Parathyroid adenoma (tissue), 2 donors: ENCODE measurements at regions not wholly inside any gene's neighbourhood (a gene's known extent, or its start where the extent isn't known, plus 50 kb on each side); places are given as distances from the start of the nearest gene placed in this dataset.

Experiments
- H2AFZ ChIP-seq: fragments of 300-600 bp; sonication (generic); one replicate; pipeline ENCODE4 v1.7.0; 2017; ENCODE audit warnings: antibody characterized with exemption, mild to moderate bottlenecking
- H3K27ac ChIP-seq: fragments of 300-600 bp; sonication (generic); one replicate; pipeline ENCODE4 v1.7.0; 2017
- H3K27me3 ChIP-seq: fragments of 300-600 bp; sonication (generic); one replicate; pipeline ENCODE4 v1.7.0; 2017; ENCODE audit warnings: low read length; ENCODE audit not compliant: control insufficient read depth, insufficient read depth
- H3K36me3 ChIP-seq: fragments of 300-600 bp; sonication (generic); one replicate; pipeline ENCODE4 v1.7.0; 2017; ENCODE audit warnings: low read length; ENCODE audit not compliant: control insufficient read depth, insufficient read depth
- H3K4me1 ChIP-seq: fragments of 300-600 bp; sonication (generic); one replicate; pipeline ENCODE4 v1.7.0; 2017; ENCODE audit warnings: control low read depth
- H3K4me2 ChIP-seq: fragments of 300-600 bp; sonication (generic); one replicate; pipeline ENCODE4 v1.7.0; 2017; ENCODE audit warnings: low read length
- H3K4me3 ChIP-seq: fragments of 300-600 bp; sonication (generic); one replicate; pipeline ENCODE4 v1.7.0; 2017; ENCODE audit warnings: low read depth, low read length
- H3K79me2 ChIP-seq: fragments of 300-600 bp; sonication (generic); one replicate; pipeline ENCODE4 v1.7.0; 2017; ENCODE audit warnings: control low read depth
- H3K9ac ChIP-seq: fragments of 300-600 bp; sonication (generic); one replicate; pipeline ENCODE4 v1.7.0; 2017; ENCODE audit warnings: mild to moderate bottlenecking
- H3K9me3 ChIP-seq: fragments of 300-600 bp; sonication (generic); one replicate; pipeline ENCODE4 v1.7.0; 2017; ENCODE audit warnings: low read length; ENCODE audit not compliant: control insufficient read depth
- CTCF ChIP-seq: fragments of 300-600 bp; sonication (generic); IDR thresholded peaks from one replicate; pipeline ENCODE4 v1.7.0; 2017; ENCODE audit warnings: antibody characterized with exemption, mild to moderate bottlenecking
- donor health status: primary hyperparathyroidism.

GRCh38 chr18:39389800-39390379, 1824.3 kb upstream of the CELF4 start:
- Histone ChIP-seq H3K9me3 (no peaks in the 10 kb centered on the region), H3K27ac (no peak overlapping the region), H3K4me2 (no peak overlapping the region), H2AFZ (no peak overlapping the region), H3K9ac (no peak overlapping the region), H3K4me1 (no peaks in the 10 kb centered on the region), H3K36me3 (no peaks in the 10 kb centered on the region), H3K4me3 (no peak overlapping the region), H3K27me3 (no peaks in the 10 kb centered on the region), H3K79me2 (no peaks in the 10 kb centered on the region)
- no peak for TF ChIP-seq CTCF

GRCh38 chr18:39380866-39381265, 1815.3 kb upstream of the CELF4 start:
- TF ChIP-seq CTCF = no peak
- no peaks in the 10 kb centered on the region for H3K36me3 ChIP-seq
- no peak overlapping the region for H3K27ac ChIP-seq
- H3K79me2 ChIP-seq = no peaks in the 10 kb centered on the region
- H3K9ac ChIP-seq = no peak overlapping the region
- no peak overlapping the region for H2AFZ ChIP-seq
- no peaks in the 10 kb centered on the region for H3K9me3 ChIP-seq
- no peaks in the 10 kb centered on the region for H3K27me3 ChIP-seq
- no peak overlapping the region for H3K4me3 ChIP-seq
- H3K4me2 ChIP-seq = no peak overlapping the region
- no peaks in the 10 kb centered on the region for H3K4me1 ChIP-seq

- Histone ChIP-seq H3K9me3 (no peaks in the 10 kb centered on the region), H3K79me2 (no peaks in the 10 kb centered on the region), H3K36me3 (no peaks in the 10 kb centered on the region), H3K4me1 (no peaks in the 10 kb centered on the region), H3K27me3 (no peaks in the 10 kb centered on the region), H2AFZ (no peak overlapping the region), H3K27ac (no peak overlapping the region), H3K9ac (no peak overlapping the region), H3K4me3 (no peak overlapping the region), H3K4me2 (no peak overlapping the region)
- TF ChIP-seq CTCF = no peak
Measured at GRCh38 chr18:39380186-39380725, 1814.7 kb upstream of the CELF4 start.

- Histone ChIP-seq H3K36me3 (no peaks in the 10 kb centered on the region), H3K79me2 (no peaks in the 10 kb centered on the region), H3K9me3 (no peaks in the 10 kb centered on the region), H3K9ac (no peak overlapping the region), H3K4me2 (no peak overlapping the region), H2AFZ (no peak overlapping the region), H3K4me1 (no peaks in the 10 kb centered on the region), H3K4me3 (no peak overlapping the region), H3K27ac (no peak overlapping the region), H3K27me3 (no peaks in the 10 kb centered on the region)
- no peak for TF ChIP-seq CTCF
Measured at GRCh38 chr18:39375066-39375465, 1809.5 kb upstream of the CELF4 start.

- no peak overlapping the region for H3K27ac ChIP-seq
- TF ChIP-seq CTCF = no peak
Measured at GRCh38 chr18:39371996-39372395, 1806.4 kb upstream of the CELF4 start.

More at GRCh38 chr18:39371996-39372395, 1806.4 kb upstream of the CELF4 start:
- no peak overlapping the region for H3K4me2 ChIP-seq
- no peak overlapping the region for H3K9ac ChIP-seq
- no peak overlapping the region for H2AFZ ChIP-seq
- H3K79me2 ChIP-seq = no peaks in the 10 kb centered on the region
- no peaks in the 10 kb centered on the region for H3K36me3 ChIP-seq
- no peak overlapping the region for H3K4me3 ChIP-seq
- H3K4me1 ChIP-seq = no peaks in the 10 kb centered on the region
- no peaks in the 10 kb centered on the region for H3K9me3 ChIP-seq
- no peaks in the 10 kb centered on the region for H3K27me3 ChIP-seq
